ENCODE measurements at regions not wholly inside any gene's neighbourhood (a gene's known extent, or its start where the extent isn't known, plus 50 kb on each side); places are given as distances from the start of the nearest gene placed in this dataset.

DNA sequence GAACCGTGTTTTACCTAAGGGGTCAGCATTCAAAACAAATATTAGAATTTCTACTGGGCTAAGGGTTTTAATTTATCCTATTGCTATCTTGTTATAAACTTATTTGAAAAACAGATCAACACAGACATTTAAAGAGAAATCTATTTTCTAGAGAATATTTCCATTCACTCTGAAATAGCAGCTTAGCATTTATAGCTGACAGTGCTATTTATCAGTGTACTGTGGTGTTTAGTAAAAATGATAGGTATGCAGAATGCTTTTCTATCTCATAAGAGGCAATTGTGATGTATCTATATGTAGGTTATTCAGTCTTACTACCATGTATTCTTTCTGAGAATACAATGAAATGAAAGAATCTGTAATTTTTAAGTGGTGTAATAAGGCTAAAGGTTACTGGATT, 1077.4 kb downstream of the REEP3 start:
- DNase-seq: no peak
- Mint-ChIP-seq H3K4me3 (no peak overlapping the region), H3K4me1 (ENCODE audit: low read depth) (no peaks in the 10 kb centered on the region), H3K27ac (no peak overlapping the region), H3K27me3 (ENCODE audit: low read depth) (no peaks in the 10 kb centered on the region), H3K36me3 (ENCODE audit: insufficient read depth in 2 of 2) (no peaks in the 10 kb centered on the region), H3K9me3 (peaks cover 3 to 9% of the 10 kb centered on the region in 2 donors)
- no peak for ATAC-seq (replicated peaks in 1 of 2)

DNA sequence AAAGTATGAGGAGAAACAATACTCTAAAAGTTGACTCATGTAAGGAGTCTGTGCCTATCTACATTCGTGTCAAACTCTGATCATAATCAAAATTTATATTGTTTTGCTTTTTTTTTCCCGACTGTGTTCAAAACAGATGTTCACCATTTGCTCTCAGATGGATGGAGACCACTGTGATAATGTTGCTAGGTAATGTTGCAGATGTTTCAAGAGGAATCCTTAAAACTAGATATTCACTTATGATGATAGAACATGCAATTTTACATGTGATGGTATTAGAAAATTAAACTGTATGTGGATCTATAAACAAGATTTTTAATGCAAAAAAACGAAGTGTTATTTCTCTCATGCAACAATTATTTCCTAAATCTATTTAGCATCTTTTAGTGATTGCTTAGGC, 1080.1 kb downstream of the REEP3 start:
- ATAC-seq (replicated peaks in 1 of 2) (no peak), DNase-seq (no peak)
- H3K4me1 Mint-ChIP-seq (ENCODE audit: low read depth): no peaks in the 10 kb centered on the region
- no peak overlapping the region for H3K4me3 Mint-ChIP-seq
- H3K27ac Mint-ChIP-seq: no peak overlapping the region
- no peaks in the 10 kb centered on the region for H3K36me3 Mint-ChIP-seq (ENCODE audit: insufficient read depth in 2 of 2)
- H3K27me3 Mint-ChIP-seq (ENCODE audit: low read depth): no peaks in the 10 kb centered on the region
- H3K9me3 Mint-ChIP-seq: peaks cover 3 to 10% of the 10 kb centered on the region in 2 donors

DNA sequence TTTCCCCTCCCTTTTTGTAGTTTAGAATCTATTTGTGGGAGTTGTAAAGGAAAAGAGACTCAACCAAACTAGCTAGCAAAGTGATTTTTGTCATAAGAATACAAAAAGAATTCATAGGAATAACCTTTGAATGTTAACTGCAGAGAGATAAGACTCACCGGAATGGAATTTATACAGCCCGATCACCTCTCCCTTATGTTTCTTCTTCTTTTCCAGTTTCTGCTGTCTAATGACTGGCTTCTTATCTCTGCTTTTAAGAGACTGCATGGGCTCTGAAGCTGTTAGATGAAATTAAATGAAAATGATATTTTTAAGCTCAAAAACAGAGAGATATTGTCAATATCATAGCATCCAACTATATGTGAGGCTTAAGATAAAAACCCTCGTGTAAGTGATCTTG, 1095.9 kb downstream of the REEP3 start:
- no peak overlapping the region for H3K4me3 Mint-ChIP-seq
- no peaks in the 10 kb centered on the region for H3K27me3 Mint-ChIP-seq (ENCODE audit: low read depth)
- DNase-seq: no peak
- H3K9me3 Mint-ChIP-seq: no peaks in the 10 kb centered on the region
- no peak overlapping the region for H3K27ac Mint-ChIP-seq
- no peak for ATAC-seq (replicated peaks in 1 of 2)
- no peaks in the 10 kb centered on the region for H3K4me1 Mint-ChIP-seq (ENCODE audit: low read depth)
- H3K36me3 Mint-ChIP-seq (ENCODE audit: insufficient read depth in 2 of 2): no peaks in the 10 kb centered on the region

DNA sequence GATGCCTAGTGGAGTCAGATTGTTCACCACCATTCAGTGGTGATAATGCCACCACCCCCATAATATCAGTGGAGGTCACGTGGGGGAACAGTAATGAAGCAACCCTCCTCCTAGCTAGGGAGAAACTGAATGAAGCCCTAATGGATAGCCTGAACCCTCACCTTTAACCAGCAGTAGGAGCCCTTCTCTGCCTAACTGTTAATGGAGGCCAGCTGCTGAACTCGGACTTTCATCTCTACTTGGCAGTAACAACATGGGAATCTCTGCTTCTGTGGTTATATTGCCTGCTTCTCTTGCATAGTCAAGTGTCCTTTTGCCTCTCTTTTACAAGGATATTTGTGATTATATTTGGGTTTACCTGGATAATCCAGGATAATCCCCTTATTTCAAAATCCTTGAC, 1097.9 kb downstream of the REEP3 start:
- no peak overlapping the region for H3K27ac Mint-ChIP-seq
- H3K27me3 Mint-ChIP-seq (ENCODE audit: low read depth): no peaks in the 10 kb centered on the region
- no peak for ATAC-seq (replicated peaks in 1 of 2)
- H3K36me3 Mint-ChIP-seq (ENCODE audit: insufficient read depth in 2 of 2): no peaks in the 10 kb centered on the region
- no peaks in the 10 kb centered on the region for H3K4me1 Mint-ChIP-seq (ENCODE audit: low read depth)
- no peak for DNase-seq
- H3K4me3 Mint-ChIP-seq: no peak overlapping the region
- no peaks in the 10 kb centered on the region for H3K9me3 Mint-ChIP-seq

DNA sequence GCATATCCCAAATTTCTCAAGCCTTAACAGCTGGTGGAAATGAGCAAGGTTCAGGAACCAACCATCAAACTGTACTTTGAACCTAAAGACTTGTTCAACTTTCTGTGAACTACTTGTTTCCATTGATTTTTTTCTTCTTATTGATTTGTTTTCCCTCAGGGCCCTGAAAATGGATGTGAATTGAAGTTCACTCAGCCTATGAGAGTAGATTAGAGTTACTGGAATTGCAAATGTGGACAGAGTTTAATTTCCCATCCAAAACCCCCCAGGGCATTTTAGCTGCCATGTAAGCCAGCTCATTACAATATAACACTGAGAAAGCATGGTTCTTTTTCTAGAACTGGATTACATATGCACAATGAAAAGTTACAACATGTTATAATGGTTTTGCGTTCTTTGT, 1105.7 kb downstream of the REEP3 start:
- ATAC-seq (replicated peaks in 1 of 2): no peak

DNA sequence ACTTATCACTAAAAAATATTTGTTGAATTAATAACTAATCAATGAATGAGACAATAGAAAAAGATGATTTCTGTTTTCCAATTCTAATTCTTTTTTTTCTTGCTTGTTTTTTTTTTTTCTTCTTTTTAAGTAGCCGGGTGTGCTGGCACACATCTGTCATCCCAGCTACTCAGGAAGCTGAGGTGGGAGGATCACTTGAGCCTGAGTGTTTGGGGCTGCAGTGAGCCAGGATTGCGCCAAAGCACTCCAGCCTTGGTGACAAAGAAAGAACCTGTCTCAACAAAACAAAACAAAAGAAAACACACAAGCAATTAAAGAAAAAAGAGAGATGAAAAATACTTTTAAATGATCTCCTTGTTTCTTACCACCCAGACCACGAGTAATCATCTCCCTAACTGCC, 1109.3 kb downstream of the REEP3 start:
- Mint-ChIP-seq H3K4me1 (ENCODE audit: low read depth) (no peaks in the 10 kb centered on the region), H3K27ac (no peak overlapping the region), H3K4me3 (no peak overlapping the region), H3K9me3 (peaks cover 4 to 6% of the 10 kb centered on the region in 2 donors), H3K36me3 (ENCODE audit: insufficient read depth in 2 of 2) (no peaks in the 10 kb centered on the region), H3K27me3 (ENCODE audit: low read depth) (no peaks in the 10 kb centered on the region)
- no peak for ATAC-seq (replicated peaks in 1 of 2)
- DNase-seq: no peak

More for the DNA sequence above, 1105.7 kb downstream of the REEP3 start:
- Mint-ChIP-seq H3K27me3 (ENCODE audit: low read depth) (no peaks in the 10 kb centered on the region), H3K36me3 (ENCODE audit: insufficient read depth in 2 of 2) (no peaks in the 10 kb centered on the region), H3K9me3 (peaks cover 4 to 6% of the 10 kb centered on the region in 2 donors), H3K4me1 (ENCODE audit: low read depth) (no peaks in the 10 kb centered on the region), H3K4me3 (no peak overlapping the region), H3K27ac (no peak overlapping the region)
- DNase-seq: no peak

DNA sequence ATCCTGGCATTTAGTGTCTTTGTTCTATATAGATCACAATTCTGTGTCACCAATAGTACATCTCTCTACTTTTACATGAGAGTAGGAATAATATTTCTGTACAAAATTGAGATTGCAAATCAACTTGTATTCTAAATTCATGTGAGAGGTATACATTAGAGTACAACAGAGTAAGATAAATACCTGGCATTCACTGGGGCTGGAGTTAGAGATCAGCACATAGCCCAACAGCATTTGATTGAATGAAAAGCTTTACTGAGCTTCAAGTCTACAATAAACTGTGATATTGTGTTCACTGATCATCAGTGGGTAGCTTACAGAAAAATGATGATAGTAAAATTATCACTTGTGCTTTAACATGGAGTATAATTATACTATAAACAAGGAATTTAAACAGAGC, 1114.7 kb downstream of the REEP3 start:
- no peaks in the 10 kb centered on the region for H3K4me1 Mint-ChIP-seq (ENCODE audit: low read depth)
- H3K27me3 Mint-ChIP-seq (ENCODE audit: low read depth): no peaks in the 10 kb centered on the region
- no peaks in the 10 kb centered on the region for H3K36me3 Mint-ChIP-seq (ENCODE audit: insufficient read depth in 2 of 2)
- DNase-seq: no peak
- H3K4me3 Mint-ChIP-seq: no peak overlapping the region
- no peak overlapping the region for H3K27ac Mint-ChIP-seq
- no peak for ATAC-seq (replicated peaks in 1 of 2)
- peaks cover 0 to 3% of the 10 kb centered on the region in 2 donors for H3K9me3 Mint-ChIP-seq

DNA sequence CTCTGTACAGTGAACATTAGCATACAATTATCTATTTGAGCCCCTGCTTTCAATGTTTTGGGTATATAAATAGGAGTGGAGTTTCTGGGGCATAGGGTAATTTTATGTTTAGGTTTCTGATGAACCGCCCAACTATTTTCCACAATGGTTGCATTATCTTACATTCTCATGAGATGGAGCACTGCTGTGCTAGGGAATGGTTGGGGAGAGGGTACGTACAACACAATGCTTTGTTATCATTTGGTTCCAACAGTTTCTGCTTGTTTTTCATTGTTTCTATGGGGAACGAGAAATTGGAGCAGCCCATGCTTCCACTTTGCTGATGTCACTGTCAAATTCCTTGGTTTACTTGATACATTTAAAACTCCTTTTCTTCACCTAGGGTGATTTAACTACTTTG, 1115.3 kb downstream of the REEP3 start:
- Mint-ChIP-seq H3K4me3 (no peak overlapping the region), H3K27ac (no peak overlapping the region), H3K4me1 (ENCODE audit: low read depth) (no peaks in the 10 kb centered on the region), H3K36me3 (ENCODE audit: insufficient read depth in 2 of 2) (no peaks in the 10 kb centered on the region), H3K9me3 (peaks cover 0 to under 1% of the 10 kb centered on the region in 2 donors), H3K27me3 (ENCODE audit: low read depth) (no peaks in the 10 kb centered on the region)
- DNase-seq (no peak), ATAC-seq (replicated peaks in 1 of 2) (no peak)

DNA sequence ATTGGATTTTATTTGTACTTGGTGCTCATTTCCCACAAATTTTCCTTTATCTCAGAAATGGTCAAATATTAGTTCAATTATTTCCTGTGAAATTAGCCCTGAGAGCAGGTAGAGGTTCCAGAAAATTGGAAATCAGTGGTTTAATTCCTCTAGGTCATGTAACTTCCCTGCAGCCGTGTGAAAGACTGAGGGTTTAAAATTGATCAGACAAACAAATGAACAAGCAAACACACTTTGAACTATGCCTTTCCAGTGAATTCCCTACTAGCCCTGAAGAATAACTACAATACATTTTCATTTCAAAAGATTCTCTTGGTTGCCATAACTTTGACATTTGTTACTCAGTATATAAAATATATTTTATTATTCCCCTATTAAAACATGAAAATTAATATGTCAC, 1116.7 kb downstream of the REEP3 start:
- no peak for ATAC-seq (replicated peaks in 1 of 2)
- H3K9me3 Mint-ChIP-seq: peaks cover 0 to 2% of the 10 kb centered on the region in 2 donors
- no peak for DNase-seq
- H3K36me3 Mint-ChIP-seq (ENCODE audit: insufficient read depth in 2 of 2): no peaks in the 10 kb centered on the region
- no peak overlapping the region for H3K27ac Mint-ChIP-seq
- H3K4me3 Mint-ChIP-seq: no peak overlapping the region
- no peaks in the 10 kb centered on the region for H3K4me1 Mint-ChIP-seq (ENCODE audit: low read depth)
- H3K27me3 Mint-ChIP-seq (ENCODE audit: low read depth): no peaks in the 10 kb centered on the region

DNA sequence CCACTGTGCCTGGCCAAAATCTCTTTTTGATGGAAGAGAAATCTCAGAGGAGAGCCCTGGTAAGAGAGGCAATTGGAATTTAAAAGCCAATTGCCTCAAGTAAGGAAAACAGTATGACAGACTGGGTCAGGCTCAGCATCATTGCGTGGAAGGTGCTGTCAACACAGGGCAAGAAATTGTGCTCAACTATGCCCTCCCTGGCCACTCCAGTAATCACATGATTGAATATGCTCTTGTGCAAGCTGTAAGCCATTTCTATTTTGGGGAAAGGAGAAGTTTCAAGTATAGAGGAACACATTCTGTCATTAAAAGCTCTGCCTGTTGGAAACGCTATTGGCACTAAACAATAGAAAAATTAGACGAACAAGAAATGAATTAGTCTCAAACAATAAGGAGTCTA, 1127.7 kb downstream of the REEP3 start:
- Mint-ChIP-seq H3K9me3 (peaks cover 3 to 7% of the 10 kb centered on the region in 2 donors), H3K27ac (no peak overlapping the region), H3K36me3 (ENCODE audit: insufficient read depth in 2 of 2) (no peaks in the 10 kb centered on the region), H3K4me1 (ENCODE audit: low read depth) (no peaks in the 10 kb centered on the region), H3K4me3 (no peak overlapping the region), H3K27me3 (ENCODE audit: low read depth) (no peaks in the 10 kb centered on the region)
- no peak for DNase-seq
- no peak for ATAC-seq (replicated peaks in 1 of 2)

DNA sequence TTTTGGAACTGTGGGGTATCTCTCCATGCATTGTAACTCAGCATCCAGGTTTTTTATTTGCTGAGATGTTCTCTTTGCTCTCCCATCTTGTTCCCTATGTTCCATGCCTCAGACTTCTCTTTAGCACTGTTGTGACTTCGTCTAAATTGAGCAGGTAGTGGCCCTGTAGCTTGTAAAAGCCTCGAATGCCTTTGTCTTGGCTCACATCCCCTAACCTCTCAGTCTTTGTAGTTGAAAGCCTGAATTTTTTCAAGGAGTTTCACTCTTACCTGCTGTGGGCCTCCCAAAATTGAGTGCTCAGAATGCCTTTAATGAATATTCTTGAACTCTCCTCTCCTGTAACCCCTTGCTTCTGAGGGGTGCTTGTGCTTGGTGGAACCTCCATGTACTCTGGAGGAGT, 1137.3 kb downstream of the REEP3 start:
- no peak overlapping the region for H3K4me3 Mint-ChIP-seq
- H3K27me3 Mint-ChIP-seq (ENCODE audit: low read depth): no peaks in the 10 kb centered on the region
- no peak for ATAC-seq (replicated peaks in 1 of 2)
- H3K27ac Mint-ChIP-seq: no peak overlapping the region
- H3K9me3 Mint-ChIP-seq: peaks cover 2 to 10% of the 10 kb centered on the region in 2 donors
- H3K4me1 Mint-ChIP-seq (ENCODE audit: low read depth): no peaks in the 10 kb centered on the region
- no peak for DNase-seq
- no peaks in the 10 kb centered on the region for H3K36me3 Mint-ChIP-seq (ENCODE audit: insufficient read depth in 2 of 2)

DNA sequence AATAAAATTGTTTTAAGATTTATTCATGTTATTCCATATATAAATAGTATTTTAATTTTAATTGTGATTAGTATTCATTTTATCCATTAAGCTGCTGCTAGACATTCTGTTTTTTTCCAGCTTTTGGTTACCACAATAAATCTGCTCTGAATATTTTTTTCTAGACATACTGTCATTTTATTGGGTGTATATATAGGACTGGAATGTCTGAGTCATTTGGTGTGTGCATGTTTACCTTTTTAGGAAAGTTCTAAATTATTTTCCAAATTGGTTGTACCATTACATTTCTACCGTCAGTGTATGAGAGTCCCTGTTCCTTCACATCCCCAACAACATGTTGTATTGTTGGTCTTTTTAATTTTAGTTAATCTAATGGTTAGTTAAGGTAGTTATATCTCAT, 1138.1 kb downstream of the REEP3 start:
- Mint-ChIP-seq H3K9me3 (peaks cover 2 to 12% of the 10 kb centered on the region in 2 donors), H3K36me3 (ENCODE audit: insufficient read depth in 2 of 2) (no peaks in the 10 kb centered on the region), H3K4me3 (no peak overlapping the region), H3K27me3 (ENCODE audit: low read depth) (no peaks in the 10 kb centered on the region), H3K4me1 (ENCODE audit: low read depth) (no peaks in the 10 kb centered on the region), H3K27ac (no peak overlapping the region)
- no peak for ATAC-seq (replicated peaks in 1 of 2)
- no peak for DNase-seq

DNA sequence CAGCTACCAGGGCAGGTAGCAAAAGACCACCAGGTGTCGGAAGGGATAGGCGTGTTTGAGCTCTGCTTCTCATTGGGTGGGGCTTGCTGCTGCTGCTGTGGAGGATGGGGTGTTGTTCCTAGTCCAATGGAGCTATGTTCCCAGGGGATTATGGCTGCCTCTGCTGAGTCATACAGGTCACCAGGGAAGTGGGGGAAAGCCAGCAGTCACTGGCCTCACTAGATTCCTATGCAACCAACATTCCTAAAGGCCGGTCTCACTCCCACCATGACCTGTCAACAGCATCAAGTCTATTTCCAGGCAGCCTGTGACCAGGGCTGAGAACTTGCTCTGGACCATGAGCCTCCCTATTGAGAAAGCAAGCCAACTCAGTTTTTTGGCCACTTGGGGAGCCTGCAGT, 1160.8 kb downstream of the REEP3 start:
- no peaks in the 10 kb centered on the region for H3K36me3 Mint-ChIP-seq (ENCODE audit: insufficient read depth in 2 of 2)
- peaks cover 4 to 5% of the 10 kb centered on the region in 2 donors for H3K9me3 Mint-ChIP-seq
- H3K27me3 Mint-ChIP-seq (ENCODE audit: low read depth): no peaks in the 10 kb centered on the region
- H3K4me3 Mint-ChIP-seq: no peak overlapping the region
- no peaks in the 10 kb centered on the region for H3K4me1 Mint-ChIP-seq (ENCODE audit: low read depth)
- ATAC-seq (replicated peaks in 1 of 2): no peak
- DNase-seq: no peak
- H3K27ac Mint-ChIP-seq: no peak overlapping the region

DNA sequence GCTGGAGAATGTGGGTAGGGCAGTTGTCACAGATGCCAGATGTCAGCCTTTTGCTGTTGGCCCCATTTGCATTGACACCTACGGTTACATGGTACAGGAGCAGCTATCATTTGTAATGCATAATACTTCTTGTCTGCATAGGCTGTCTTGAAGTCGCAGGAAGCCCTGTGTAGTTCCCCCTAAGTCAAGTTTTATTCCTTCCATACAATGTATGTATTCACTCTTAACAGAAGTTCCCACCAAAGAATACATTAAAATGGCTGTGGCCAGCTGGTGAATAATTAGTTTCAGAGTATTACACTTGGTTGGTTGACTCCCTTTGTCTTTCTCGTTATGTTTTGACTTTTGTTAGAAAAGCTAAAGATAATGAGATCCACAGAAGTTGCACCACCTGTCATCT, 1169.0 kb downstream of the REEP3 start:
- Mint-ChIP-seq H3K36me3 (ENCODE audit: insufficient read depth in 2 of 2) (no peaks in the 10 kb centered on the region), H3K27ac (no peak overlapping the region), H3K27me3 (ENCODE audit: low read depth) (no peaks in the 10 kb centered on the region), H3K4me1 (ENCODE audit: low read depth) (no peaks in the 10 kb centered on the region), H3K9me3 (peaks cover 0 to 3% of the 10 kb centered on the region in 2 donors), H3K4me3 (no peak overlapping the region)
- no peak for ATAC-seq (replicated peaks in 1 of 2)
- no peak for DNase-seq
